Dermis microvascular lymphatic vessel endothelial cell (primary cell): ENCODE measurements at regions not wholly inside any gene's neighbourhood (a gene's known extent, or its start where the extent isn't known, plus 50 kb on each side); places are given as distances from the start of the nearest gene placed in this dataset.
A peak's percentile ranks its signal among the peaks of the same experiment; 100 is the strongest.

Experiments
- DNase-seq, 2 donors: peaks; one replicate each; pipeline versions ENCODE4 v3.0.0 to v3.0.0-alpha.2; 2010; ENCODE audit warnings: low read depth in 2 of 2

DNA sequence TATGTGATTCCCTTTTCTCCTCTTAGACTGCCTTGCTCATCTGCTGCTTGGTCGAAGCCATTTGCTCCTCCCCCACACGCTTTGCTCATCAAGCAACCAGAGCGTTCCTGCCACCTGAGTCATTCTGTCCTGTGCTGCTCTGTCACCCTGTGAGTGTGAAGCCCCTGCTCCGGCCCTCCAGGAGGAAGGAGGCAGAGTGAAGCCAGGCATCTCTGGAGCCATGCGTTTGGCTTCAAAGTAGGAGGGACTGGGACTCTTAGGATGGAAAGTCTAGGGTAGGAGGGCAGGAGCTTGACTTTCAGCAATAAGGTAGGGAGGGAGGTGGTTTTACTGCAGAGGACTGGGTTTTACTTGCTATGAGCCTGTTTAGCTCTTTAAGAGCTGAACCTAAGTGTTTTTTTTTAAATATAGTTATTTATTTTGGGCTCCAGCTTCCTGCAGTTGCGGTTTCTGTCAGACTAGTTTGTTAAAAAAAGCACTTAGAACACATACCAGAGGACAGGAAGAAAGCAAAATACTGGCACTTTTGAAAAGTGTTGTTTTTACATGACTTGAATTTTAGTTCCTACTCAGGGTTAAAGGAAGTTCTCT, 63.6 kb downstream of the SPINK2 start:
- peak in 1 of 2 donors; percentile 84 for DNase-seq

DNA sequence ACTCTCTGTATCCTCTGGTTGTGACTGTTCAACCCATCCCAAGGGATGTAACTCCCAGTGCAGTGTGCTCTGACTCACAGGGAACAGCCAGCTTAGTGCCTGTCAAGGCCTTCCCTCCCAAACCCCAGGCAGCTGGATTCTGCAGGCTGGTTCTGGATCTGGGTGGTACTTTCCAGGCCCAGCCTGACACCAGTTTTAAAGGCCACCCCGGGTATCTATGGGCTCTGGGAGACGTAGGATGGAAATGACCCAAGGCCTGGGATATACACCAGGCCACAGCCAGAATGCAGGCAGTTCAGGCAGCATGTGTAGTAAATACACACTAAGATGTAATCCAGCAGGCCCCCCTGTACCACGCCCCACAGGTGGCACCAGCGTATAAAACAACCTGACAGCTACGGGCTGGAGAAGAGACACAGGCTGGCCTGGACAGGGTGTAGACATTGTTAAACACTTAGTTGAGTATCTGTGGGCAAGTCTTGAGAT, 64.2 kb downstream of the SPINK2 start:
- peak in 1 of 2 donors; percentile 21 for DNase-seq

DNA sequence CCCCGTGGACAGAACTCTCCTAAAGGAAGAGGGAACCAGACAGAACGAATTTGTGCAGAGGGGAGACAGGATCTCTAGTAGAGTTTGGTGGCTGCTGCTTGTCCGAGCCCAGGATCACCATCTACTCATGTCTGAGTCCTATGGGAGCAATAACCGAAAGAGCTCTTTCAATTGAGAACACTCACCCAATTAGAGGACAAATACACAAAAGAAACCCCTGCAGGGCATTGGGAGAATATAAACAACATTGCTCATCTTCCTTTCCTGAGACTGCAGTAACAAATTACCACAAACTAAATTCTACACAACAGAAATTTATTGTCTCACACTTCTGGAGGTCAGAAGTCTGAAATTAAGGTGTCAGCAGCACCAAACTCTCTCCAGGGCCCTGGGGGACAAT, 65.6 kb downstream of the SPINK2 start:
- no peak for DNase-seq

DNA sequence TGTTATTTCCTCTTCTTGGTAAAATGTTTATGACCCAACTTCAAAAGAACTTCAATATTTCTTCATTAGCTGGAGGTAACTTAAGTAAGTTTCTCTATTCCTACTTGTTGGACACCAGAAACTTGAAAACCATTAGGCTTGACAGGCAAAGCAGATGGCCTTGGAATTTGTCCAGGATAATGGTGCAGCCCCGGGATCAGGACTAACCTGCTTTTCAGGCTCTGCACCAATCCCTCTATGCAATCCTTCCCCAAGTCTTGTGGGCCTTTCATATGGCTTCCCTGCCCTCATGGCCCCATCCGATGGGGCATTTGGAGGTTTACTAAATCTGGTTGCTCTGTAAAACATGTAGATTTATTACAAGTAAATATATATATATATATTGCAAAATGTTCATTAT, 68.5 kb downstream of the SPINK2 start:
- DNase-seq = no peak

DNA sequence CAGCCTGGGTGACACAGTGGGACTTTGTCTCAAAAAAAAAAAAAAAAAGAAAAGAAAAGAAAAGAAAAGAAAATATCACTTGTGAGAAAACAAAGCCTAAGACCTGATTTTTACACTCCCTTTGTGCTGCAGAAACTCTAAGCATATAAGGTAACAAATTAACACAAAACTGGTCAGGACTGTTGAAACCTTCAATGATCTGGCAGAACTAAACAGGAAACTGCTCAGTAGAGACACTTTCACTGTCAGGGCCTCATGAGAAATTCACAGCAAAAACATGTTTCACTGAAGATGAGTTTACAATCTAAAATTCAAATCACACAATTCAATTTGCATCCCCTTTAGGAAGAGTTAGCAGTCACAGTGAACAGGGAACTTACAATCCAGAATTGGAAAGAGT, 69.1 kb upstream of the HOPX start:
- DNase-seq = no peak

DNA sequence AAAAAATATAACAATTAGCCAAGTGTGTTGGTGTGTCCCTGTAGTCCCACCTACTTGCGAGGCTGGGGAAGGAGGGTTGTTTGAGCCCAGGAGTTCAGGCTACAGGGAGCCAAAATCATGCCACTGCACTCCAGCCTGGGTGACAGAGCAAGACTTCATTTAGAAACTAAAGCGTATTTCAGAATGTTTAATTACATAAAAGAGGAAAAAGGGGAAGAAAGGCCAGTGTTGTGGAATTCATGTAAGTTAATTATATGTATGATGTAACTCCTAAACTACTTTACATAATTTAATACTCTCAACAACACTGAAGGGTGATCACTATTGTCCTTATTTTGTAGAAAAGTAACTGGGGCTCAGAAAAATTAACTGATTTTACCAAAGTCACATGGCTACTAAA, 67.2 kb upstream of the HOPX start:
- no peak for DNase-seq

DNA sequence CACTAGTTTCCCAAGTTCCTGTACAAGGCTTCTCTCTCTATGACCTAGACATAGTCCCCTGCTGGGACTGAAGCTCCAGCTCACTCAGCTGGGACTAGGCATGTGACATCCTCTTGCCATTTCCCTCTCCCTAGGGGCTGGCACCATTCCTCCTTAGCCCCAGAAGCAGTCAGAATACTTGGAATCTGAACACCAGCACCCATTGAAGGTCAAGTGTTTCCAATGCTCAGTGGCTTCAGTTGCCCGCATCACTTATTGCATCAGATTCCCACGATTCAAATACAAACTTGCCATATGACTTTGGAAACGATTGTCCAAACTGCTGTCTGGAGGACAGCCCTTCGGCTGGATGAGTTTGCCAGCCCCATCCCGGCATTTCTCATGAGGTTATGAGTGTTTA, 65.5 kb upstream of the HOPX start:
- no peak for DNase-seq

DNA sequence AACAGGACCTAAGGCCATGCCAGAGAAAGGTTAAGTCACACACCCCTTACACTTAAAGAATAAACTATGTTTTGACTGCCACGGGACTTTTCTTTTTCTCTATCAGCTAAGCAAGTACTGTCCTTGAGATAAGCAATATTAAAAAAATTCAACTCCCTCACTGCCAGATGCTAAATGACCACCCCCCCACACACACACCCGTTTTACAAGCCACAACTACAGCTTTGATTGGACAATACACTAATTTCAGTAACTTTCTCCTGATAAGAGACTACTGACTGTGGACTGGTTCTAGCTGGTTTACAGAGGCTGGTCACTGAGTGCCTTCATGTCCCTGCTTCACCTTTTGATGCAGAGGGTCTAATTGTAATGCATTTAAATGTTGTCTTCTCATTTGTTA, 63.9 kb upstream of the HOPX start:
- no peak for DNase-seq

DNA sequence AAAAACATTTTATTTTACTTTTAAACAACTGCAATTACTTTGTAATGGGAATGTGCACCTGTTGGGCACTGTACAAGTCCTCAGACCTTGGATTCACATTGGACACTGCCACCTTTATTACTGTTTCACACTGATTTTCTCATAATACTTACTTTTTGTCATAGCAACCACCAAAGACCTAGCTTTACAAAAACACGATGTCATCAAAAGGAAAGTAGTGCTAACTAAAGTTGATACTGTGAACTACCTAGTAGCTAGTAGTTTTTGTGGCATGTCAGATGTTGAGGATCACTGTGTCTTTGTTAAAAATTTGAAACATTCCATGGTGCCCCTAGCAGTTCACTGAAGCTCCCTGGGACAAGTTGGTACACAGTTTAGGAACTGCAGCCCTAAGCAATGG, 62.9 kb upstream of the HOPX start:
- no peak for DNase-seq

DNA sequence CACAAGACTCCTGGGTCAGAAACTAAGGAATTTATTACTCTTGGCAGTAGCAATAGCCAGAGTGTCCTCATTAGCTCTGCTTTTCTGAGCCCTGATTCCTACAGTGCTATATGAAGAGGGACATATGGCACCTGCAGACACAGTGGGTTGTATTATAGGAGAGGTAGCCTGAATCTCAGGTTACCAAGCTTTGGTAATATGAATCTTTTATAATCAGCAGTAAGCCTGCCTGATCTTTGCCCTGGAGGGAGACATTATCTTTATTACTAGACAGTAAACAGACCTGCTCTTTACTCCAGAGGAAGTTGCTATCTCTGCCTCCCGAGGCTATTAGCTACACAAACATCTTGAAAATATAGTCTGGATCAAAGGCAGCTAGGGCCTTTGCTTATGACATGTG, 62.5 kb upstream of the HOPX start:
- DNase-seq = no peak

DNA sequence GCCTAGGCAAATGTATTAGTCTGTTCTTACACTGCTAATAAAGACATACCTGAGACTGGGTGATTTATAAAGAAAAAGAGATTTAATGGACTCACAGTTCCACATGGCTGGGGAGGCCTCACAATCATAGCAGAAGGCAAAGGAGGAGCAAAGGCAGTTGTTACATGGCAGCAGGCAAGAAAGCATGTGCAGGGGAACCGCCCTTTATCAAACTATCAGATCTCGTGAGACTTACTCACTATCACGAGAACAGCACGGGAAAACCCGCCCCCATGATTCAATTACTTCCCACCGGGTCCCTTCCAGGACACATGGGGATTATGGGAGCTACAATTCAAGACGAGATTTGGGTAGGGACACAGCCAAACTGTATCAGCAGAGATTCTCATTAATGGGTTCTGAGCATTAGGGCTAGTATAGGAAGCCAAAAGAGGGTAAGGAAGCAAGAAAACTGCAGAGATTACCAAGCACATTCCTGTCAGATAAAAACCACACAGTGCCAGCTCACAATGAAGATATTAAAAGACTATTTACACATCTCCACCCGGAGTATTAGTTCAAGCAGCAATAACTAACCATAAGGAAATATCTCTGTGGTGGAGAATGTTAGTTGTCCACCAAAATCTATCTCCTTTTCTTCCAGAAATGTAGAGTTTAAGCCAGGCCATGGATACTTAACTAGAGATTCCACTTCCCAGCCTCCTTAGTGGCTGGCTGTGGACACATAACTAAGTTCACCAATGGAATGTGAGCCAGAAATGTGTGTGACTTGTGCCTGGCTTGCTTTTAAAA, 61.2 kb upstream of the HOPX start:
- no peak for DNase-seq

DNA sequence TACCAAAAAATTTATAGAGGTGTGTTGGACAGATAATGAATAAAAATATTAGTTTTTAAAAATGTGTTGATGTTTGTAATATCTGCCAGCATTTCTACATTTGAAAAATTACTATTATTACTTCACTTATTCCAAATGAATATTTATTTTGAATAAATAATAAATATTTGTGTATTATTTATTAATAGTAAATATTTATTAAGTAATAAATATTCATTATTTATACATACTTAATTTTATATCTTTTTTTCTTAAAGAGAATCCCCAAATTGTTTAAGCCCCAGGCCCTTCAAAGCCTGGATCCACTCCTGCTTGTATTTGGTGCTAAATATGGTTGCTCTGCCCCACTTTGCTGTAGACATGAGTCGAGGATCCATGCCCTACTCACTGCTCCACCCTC, 60.5 kb upstream of the HOPX start:
- no peak for DNase-seq

DNA sequence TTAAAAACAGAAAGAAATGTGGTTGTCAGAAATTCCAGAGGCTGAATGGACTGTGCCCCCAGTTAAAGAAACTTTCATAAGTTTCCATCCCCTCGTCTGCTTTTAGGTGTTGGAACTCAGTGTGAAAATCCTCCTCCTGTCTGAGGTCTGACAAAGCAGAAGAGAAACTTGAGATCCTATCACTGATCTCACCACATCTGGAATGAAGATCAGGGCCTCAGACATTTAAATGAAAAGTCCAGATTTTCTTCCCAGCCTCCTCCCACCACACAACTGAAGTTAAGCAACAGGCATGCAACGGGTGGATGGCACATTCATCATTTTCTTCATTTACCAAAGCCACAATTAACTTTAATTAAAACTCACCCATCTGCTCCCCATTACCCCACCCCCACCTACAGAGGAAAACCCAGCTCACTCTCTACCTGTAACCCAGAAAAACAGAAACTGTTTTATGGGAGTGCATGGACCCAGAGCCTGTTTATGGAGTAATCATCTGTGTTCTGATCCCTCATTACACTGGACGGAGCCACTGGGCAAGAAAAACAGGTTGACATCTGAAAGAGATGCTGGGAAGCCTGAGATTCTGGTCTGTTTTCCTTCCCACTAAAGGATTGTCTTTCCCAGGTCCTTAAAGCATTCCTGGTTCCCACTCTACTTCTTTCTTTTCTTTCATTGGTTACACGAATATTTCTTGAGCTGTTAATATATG, 58.1 kb upstream of the HOPX start:
- no peak for DNase-seq

DNA sequence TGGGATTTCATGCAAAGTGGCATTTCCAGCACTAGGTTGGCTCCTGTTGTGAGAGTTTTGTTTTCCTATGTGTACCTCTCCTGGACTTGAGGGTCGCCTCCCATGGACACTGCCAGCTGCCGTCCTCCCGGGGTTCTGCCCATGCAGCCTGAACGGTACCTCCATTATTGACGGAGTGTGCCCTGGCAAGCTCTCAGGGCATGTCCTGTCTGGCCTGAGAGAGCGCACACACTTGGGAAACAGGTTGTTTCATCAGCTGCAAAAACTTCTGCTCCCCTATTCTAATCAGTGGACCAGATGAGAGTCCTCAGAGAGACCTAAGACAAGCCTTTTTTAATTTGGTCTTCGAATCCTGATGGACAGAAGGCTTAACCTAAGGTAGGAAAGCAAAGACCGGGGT, 56.6 kb upstream of the HOPX start:
- no peak for DNase-seq

DNA sequence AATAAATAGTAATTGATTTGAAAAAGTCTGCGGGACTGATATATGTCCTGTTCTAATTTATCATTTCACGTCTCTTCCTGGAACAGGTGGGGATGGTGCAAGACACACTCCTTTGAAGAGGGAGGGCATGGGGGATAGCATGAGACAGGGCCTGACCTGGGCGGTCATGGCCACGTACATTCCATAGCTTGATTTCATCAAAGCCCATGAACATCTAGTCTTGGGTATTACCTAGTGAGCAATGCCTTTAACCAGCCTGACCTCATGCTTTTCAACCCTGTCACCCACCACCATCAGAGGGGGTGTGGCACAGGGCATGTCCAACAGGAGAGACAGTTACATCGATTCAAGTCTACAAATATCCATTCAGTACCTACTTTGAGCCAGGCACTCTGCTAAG, 52.3 kb upstream of the HOPX start:
- no peak for DNase-seq

DNA sequence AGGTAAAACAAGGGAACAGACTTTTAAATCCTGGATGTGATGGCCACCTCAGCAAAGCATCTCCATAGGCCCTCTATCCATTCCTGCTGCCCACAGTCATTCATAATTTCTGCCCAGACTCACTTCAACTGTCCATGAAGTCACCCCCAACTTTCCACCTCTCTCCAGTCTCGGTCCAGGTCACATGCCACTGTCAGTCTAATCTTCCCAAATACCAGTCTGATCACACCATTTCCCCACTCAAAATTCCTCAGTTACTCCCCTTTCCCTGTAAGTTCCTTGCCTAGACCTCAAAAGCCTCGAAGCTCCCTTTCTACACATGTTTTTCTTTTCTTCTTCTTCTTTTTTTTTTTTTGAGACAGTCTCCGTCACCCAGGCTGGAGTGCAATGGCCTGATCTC, 51.2 kb upstream of the HOPX start:
- no peak for DNase-seq

DNA sequence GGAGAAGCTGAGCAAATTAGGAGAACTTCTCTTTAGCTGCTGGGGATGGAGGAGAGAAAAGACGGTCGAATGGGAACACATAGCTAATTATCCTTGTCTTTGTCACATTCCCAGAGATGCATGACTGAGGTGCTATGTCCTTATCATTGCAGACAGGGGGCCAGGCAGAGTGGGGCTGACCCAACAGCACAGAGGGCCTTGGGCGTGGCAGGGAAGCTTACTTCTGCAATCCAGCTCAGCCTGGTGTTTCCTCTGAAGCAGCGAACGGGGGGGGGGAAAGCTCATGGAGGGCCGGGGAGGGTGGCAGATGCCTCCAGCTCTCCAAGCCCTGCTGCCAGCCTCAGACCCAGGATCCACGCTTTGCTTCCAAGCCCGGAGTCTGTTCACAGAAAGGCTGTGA, 50.8 kb upstream of the HOPX start:
- peak in 1 of 2 donors; percentile 3 for DNase-seq
